ENCODE measurements at regions not wholly inside any gene's neighbourhood (a gene's known extent, or its start where the extent isn't known, plus 50 kb on each side); places are given as distances from the start of the nearest gene placed in this dataset.

- DNase-seq (ENCODE audit: low read depth, low spot score): no peak
These were observed 250.9 kb upstream of the CITED2 start for GRCh38 chr6:139625081-139625939.

- DNase-seq (ENCODE audit: low read depth, low spot score): no peak
These were observed 248.9 kb upstream of the CITED2 start for GRCh38 chr6:139623372-139623771.

DNA sequence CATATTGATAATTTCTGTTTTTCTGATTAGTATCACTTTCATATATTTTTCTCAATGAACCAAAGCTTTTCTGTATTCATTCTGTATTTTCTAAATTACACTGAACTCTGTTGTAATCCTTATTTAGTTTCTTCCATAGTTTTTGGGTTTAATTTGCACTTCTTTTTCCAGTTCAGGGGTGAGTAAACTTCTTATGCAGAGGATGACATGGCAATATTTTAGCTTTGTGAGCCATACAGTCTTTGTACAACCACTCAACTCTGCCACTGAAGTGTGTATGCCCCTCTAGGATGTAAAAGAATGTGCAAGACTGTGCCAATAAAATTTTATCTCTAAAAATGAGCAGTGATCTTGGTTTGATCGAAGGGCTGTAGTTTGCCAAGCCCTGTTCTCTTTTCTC, 239.0 kb upstream of the CITED2 start:
- DNase-seq (ENCODE audit: low read depth, low spot score): no peak

- DNase-seq (ENCODE audit: low read depth, low spot score): no peak
These were observed 237.7 kb upstream of the CITED2 start for GRCh38 chr6:139612135-139612465.

DNA sequence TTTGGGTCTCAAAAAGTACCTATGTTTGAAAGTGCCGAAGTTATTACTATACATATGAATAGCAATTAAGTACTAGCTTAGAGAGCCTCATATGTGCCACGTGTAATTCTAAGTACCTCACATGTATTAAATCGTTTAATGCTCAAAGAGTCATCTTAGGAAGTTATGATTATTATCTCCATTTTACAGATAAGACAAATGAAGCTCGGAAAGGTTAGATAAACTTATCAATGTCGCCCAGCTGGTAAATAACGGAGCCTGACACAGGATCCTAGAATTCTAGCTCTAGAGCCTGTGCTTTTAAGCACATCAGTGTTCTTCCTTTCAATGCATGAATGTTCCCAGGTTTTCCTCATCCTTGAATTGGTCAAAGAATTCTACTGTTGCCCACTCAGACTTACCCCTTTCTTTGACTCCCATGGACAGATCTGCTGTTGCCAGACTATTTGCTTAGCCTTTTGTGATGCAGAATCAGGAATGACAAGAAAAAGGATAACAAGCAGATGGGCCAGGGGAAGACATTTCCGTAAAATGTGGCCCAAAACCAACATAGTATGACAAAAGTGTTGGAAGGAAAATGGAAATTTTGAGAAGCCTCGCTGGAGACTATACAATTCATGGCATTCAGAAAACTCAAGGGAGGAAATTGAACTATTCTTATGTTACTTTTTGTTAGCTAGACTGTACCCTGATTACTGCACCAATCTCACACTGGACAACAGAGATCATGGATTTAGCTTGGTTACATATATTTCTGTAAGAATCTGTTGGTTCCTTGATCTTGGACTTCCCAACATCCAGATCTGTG, 237.1 kb upstream of the CITED2 start:
- peak; percentile 21 for DNase-seq (ENCODE audit: low read depth, low spot score)

GRCh38 chr6:139608466-139609261, 234.2 kb upstream of the CITED2 start:
- DNase-seq (ENCODE audit: low read depth, low spot score): no peak

DNA sequence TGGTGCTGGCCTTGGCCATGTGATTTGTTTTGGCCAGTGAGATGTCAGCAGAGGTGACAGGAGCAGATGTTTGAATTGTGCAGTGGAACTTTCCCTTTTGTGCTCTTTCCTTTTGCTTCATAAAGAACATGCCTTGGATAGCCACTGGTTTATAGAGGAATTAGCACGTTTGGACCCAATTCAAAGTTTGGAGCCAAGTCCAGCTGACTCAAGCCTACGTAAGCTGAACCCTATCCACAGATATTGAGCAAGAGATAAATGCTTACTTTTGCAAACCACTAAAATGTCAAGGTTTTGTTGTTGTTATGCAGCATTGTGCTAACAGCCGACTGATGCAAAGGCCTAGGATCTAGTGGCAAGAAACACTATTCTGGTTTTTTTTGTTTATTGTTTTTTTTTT, 230.9 kb upstream of the CITED2 start:
- DNase-seq (ENCODE audit: low read depth, low spot score): no peak

- DNase-seq (ENCODE audit: low read depth, low spot score): peak; percentile 25
These were observed 229.1 kb upstream of the CITED2 start for GRCh38 chr6:139603581-139603980.

DNA sequence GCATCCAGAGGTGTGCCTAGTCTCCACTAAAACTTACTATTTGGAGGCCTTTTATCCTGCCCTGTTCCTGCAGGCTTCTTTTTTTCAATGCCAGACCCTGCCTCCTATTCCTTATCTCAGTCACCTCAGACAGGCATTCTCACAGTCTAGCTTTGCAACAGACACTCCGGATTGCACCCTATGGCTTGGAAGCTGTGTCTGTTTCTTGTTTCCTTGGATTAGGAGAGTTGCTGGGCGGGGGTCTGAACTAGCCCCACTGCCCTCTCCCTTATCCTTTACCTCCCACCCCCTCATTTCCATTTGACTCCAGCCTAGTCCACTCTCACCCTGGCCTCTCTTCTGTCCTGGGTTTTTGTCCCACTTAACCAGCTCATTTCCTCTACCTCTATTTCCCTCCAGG, 228.1 kb upstream of the CITED2 start:
- DNase-seq (ENCODE audit: low read depth, low spot score): peak; percentile 90

- DNase-seq (ENCODE audit: low read depth, low spot score): no peak
These were observed 226.5 kb upstream of the CITED2 start for GRCh38 chr6:139600919-139601475.

GRCh38 chr6:139600343-139600742, 225.9 kb upstream of the CITED2 start:
- DNase-seq (ENCODE audit: low read depth, low spot score): no peak

DNA sequence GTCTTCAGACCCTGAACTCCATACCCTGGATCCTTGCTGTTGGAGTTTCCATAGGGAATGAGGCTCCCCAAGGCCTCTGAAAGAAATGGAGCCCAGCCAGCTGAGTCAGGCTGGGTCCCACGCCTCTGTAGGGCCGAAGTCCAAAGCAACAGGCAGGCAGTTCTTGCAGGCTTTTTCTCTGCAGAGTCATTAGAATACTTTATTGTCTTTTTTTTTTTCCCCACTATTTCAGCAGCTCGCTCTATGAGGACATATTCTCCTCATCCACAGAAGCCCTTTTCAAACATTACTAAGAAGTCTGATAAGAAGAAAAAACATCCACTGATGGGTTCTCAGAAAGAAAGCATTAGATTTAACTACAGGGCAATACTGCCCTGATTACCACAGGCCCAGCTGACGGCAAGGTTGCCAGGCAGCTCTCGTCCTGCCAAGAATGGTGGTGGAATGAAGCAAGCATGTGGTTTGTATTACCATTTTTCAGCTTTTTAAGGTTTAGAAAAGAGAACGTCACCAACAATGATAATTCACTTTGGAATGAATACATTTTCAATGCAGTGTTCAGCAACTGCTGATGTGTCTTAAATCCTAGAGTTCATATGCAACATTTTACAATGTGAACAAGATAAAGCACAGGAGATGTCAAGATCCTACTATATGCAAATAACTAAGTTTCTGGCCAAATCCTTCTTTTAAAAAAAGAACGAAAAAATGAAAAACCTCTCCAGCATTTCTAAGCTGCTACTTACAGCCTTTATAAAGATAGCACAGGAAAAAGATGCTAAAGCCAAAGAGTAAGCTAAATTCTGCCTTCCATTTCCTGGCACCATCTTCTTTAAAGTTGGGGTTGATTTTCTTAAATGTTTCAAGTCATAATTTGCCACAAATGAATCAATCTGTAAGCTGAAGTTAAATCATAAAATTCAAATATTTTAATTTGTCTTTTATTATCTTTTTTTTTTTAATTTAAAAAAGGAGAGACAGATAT, 223.6 kb upstream of the CITED2 start:
- DNase-seq (ENCODE audit: low read depth, low spot score): peak; percentile 18

- no peak for DNase-seq (ENCODE audit: low read depth, low spot score)
These were observed 222.8 kb upstream of the CITED2 start for GRCh38 chr6:139597087-139597763.

DNA sequence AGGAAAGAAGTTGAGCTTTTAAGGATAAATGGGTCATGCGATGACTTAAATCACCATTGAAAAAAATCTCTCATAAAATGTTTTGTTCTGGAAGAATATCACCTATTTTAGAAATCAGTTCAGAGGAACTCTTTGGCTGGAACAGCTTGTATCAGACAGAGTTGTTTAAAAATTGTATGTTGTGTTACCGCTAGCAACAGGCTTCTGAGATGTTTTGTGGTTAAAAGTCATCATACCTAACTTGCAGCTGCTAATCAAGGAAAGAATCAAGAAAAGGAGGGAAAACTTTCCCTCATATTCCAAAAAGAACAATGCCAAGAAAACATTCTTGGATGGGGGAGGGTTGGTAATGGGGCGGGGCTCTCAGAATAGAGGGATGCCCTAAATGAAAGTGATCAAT, 220.7 kb upstream of the CITED2 start:
- DNase-seq (ENCODE audit: low read depth, low spot score): no peak

- no peak for DNase-seq (ENCODE audit: low read depth, low spot score)
These were observed 220.0 kb upstream of the CITED2 start for GRCh38 chr6:139594333-139594965.

GRCh38 chr6:139593081-139593480, 218.6 kb upstream of the CITED2 start:
- DNase-seq (ENCODE audit: low read depth, low spot score): no peak

GRCh38 chr6:139592011-139592410, 217.6 kb upstream of the CITED2 start:
- no peak for DNase-seq (ENCODE audit: low read depth, low spot score)

DNA sequence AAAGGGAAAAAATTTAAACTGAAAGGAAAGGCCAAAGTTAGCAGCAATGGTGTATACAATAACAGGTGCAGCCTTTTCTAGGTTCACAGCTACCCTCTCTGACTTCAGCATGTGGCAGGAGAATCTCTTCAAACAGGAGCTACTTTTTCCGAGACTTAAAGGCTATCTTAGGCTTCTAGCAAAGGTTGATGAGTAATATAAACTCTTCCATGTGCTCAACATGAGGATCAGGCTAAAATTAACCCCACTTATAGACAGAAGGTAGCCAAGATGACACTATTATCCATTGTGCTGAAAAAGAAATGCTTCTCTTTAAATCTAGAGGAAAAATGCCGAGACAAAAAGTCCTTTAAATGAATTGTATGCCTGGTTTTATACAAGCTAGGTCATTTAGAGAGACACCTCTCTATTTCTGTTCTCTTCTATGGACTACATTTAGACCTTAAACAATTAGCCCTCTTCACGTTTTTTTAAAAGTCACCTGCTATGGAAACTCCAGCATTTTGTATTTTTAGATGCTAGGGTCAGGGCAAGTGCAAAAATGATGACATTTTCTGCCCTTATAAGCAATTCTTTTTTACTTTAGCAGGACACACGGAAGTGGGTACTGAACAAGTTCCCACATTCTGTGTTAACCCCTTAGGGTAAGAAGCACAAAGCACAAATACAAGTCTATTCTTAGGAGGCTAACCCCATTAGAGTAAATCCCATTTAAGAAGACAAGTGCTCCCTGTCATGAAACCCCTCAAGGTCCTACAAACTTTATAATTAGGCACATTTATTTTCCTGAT, 216.8 kb upstream of the CITED2 start:
- DNase-seq (ENCODE audit: low read depth, low spot score): no peak

DNA sequence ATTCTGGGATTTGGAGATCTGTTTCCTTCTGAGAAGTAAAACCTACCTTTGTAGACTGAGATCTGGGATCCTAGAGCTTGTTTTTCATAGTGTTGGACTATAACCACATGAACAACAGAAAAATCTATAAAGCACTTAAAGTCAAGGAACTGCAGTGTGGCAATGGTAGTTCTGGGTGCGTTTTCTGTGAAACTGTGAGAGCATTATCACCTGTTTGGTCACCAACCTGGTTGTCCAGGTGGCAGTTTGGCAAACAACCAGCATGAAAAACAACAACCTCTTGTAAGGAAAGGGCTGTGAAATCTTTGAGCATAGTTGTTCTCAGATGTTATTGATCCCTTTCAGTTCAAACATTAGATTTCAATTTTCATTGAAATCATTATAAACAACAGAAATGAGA, 215.8 kb upstream of the CITED2 start:
- DNase-seq (ENCODE audit: low read depth, low spot score): no peak

Data from ELF-1 (cell line).